PC-9 (cell line): ENCODE measurements at regions not wholly inside any gene's neighbourhood (a gene's known extent, or its start where the extent isn't known, plus 50 kb on each side); places are given as distances from the start of the nearest gene placed in this dataset.

Experiments
- CTCF ChIP-seq: fragments of 200-600 bp; sonication (generic); conservative IDR thresholded peaks from 2 replicates; pipeline ENCODE4 v1.6.1; 2017; ENCODE audit warnings: mixed run types, antibody characterized with exemption, mild to moderate bottlenecking, moderate library complexity
- EZH2 ChIP-seq: fragments of 200-600 bp; sonication (generic); IDR thresholded peaks from 2 replicates; pipeline ENCODE4 v1.8.0; 2017; ENCODE audit warnings: antibody characterized with exemption, low read depth

DNA sequence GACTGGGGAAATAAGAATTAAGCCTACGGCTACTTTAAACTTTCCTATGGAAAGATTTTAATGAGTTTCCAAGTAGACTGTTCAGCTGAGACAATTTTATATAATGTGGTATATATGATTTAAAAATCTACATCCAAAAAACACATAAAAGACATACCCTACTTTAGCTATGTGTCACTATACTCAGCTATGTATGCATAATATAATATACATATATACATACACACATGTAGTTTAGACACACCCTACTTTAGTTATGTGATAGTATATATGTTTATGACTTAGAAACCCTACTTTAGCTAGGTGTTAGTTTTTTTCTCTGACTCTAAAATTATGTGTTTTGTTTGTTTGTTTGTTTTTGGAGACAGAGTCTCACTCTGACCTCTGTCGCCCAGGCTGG is 100.5 kb upstream of the DAB2 start:
- TF ChIP-seq EZH2, result no peak
- no peak for TF ChIP-seq CTCF
